GM23338 (cell line): ENCODE measurements at regions not wholly inside any gene's neighbourhood (a gene's known extent, or its start where the extent isn't known, plus 50 kb on each side); places are given as distances from the start of the nearest gene placed in this dataset.

Source experiments
- ATAC-seq: fragments of 200-7000 bp; cut with Tn5 transposase; 3 replicates; pipeline ENCODE4 v1.9.1; 2020
- DNase-seq: peaks from one replicate; pipeline ENCODE4 v3.0.0-alpha.2; 2015; ENCODE audit warnings: low spot score
- H2AFZ ChIP-seq: fragments of 200-600 bp; sonication (generic); 2 replicates; pipeline ENCODE4 v1.8.0; 2016; ENCODE audit warnings: antibody characterized with exemption, mild to moderate bottlenecking, moderate library complexity
- H3F3A ChIP-seq: fragments of 200-600 bp; sonication (generic); replicated peaks from 2 replicates; pipeline ENCODE4 v1.8.0; 2017; ENCODE audit warnings: antibody characterized with exemption, mixed run types, low read depth
- H3K27ac ChIP-seq: fragments of 200-600 bp; sonication (generic); 2 replicates; pipeline ENCODE4 v1.6.1; 2016; ENCODE audit warnings: low read depth
- H3K27me3 ChIP-seq: fragments of 200-600 bp; sonication (generic); 2 replicates; pipeline ENCODE4 v1.8.0; 2016; ENCODE audit warnings: mild to moderate bottlenecking, mixed run types, moderate library complexity; ENCODE audit not compliant: insufficient read depth
- H3K36me3 ChIP-seq: fragments of 200-600 bp; sonication (generic); 2 replicates; pipeline ENCODE4 v1.8.0; 2016; ENCODE audit warnings: mild to moderate bottlenecking; ENCODE audit not compliant: insufficient read depth
- H3K4me1 ChIP-seq: fragments of 200-600 bp; sonication (generic); 2 replicates; pipeline ENCODE4 v1.8.0; 2016; ENCODE audit warnings: mild to moderate bottlenecking, moderate library complexity; ENCODE audit not compliant: insufficient read depth
- H3K4me2 ChIP-seq: fragments of 200-600 bp; sonication (generic); 2 replicates; pipeline ENCODE4 v1.7.1; 2017; ENCODE audit warnings: mixed run types
- H3K4me3 ChIP-seq: fragments of 200-600 bp; sonication (generic); 2 replicates; pipeline ENCODE4 v1.6.1; 2016; ENCODE audit warnings: mixed run types
- H3K79me2 ChIP-seq: fragments of 200-600 bp; sonication (generic); replicated peaks from 2 replicates; pipeline ENCODE4 v1.8.0; 2017; ENCODE audit warnings: mild to moderate bottlenecking; ENCODE audit not compliant: insufficient read depth
- H3K9me2 ChIP-seq: fragments of 200-600 bp; sonication (generic); 2 replicates; pipeline ENCODE4 v1.8.0; 2017; ENCODE audit not compliant: insufficient read depth
- H4K20me1 ChIP-seq: fragments of 200-600 bp; sonication (generic); replicated peaks from 2 replicates; pipeline ENCODE4 v1.8.0; 2017; ENCODE audit warnings: mild to moderate bottlenecking; ENCODE audit not compliant: insufficient read depth
- H3K27ac Mint-ChIP-seq: 2 replicates; pipeline ENCODE4 v1.8.0; 2020; ENCODE audit warnings: inconsistent platforms, mild to moderate bottlenecking, moderate library complexity, mixed read lengths
- H3K27me3 Mint-ChIP-seq: 3 replicates; pipeline ENCODE4 v1.8.0; 2022; ENCODE audit warnings: low read depth, mild to moderate bottlenecking, moderate library complexity, mixed read lengths, inconsistent platforms; ENCODE audit not compliant: insufficient read depth, poor library complexity
- H3K36me3 Mint-ChIP-seq: 3 replicates; pipeline ENCODE4 v1.8.0; 2021; ENCODE audit warnings: low read depth, mild to moderate bottlenecking, inconsistent platforms, moderate library complexity, mixed read lengths
- H3K4me1 Mint-ChIP-seq: 3 replicates; pipeline ENCODE4 v1.8.0; 2020; ENCODE audit warnings: mild to moderate bottlenecking, inconsistent platforms, mixed read lengths
- H3K4me3 Mint-ChIP-seq: 3 replicates; pipeline ENCODE4 v1.8.0; 2021; ENCODE audit warnings: moderate library complexity, mild to moderate bottlenecking, inconsistent platforms, mixed read lengths
- H3K9me3 Mint-ChIP-seq: 3 replicates; pipeline ENCODE4 v1.8.0; 2020; ENCODE audit warnings: moderate library complexity, mild to moderate bottlenecking, inconsistent platforms, mixed read lengths
- CREB1 ChIP-seq: fragments of 250-450 bp; sonication (Bioruptor Pico); IDR thresholded peaks from 2 replicates; pipeline ENCODE4 v1.5.0; 2020; ENCODE audit warnings: low read depth, mild to moderate bottlenecking, moderate library complexity
- EZH2 ChIP-seq: fragments of 200-600 bp; sonication (generic); IDR thresholded peaks from one replicate; pipeline ENCODE4 v1.8.0; 2017; ENCODE audit warnings: antibody characterized with exemption, mild to moderate bottlenecking, low read depth; ENCODE audit not compliant: unreplicated experiment
- EZH2phosphoT487 ChIP-seq: fragments of 200-600 bp; sonication (generic); IDR thresholded peaks from one replicate; pipeline ENCODE4 v1.8.1; 2018; ENCODE audit warnings: antibody characterized with exemption; ENCODE audit not compliant: unreplicated experiment
- JUNB ChIP-seq: IDR thresholded peaks from one replicate; pipeline ENCODE4 v1.6.1; 2016; ENCODE audit warnings: antibody characterized with exemption; ENCODE audit not compliant: unreplicated experiment
- NANOG ChIP-seq: IDR thresholded peaks from 2 replicates; pipeline ENCODE4 v1.6.1; 2016; ENCODE audit warnings: antibody characterized with exemption, borderline replicate concordance
- POLR2AphosphoS5 ChIP-seq: IDR thresholded peaks from 2 replicates; pipeline ENCODE4 v1.6.1; 2016; ENCODE audit warnings: antibody characterized with exemption, low read depth
- STAT1 ChIP-seq: IDR thresholded peaks from one replicate; pipeline ENCODE4 v1.6.1; 2016; ENCODE audit warnings: antibody characterized with exemption; ENCODE audit not compliant: unreplicated experiment
- ZNF114 ChIP-seq: fragments of 250-450 bp; sonication (Bioruptor Pico); IDR thresholded peaks from 2 replicates; pipeline ENCODE4 v1.5.0; 2020; ENCODE audit warnings: mild to moderate bottlenecking, moderate library complexity
- ZNF331 ChIP-seq: fragments of 250-450 bp; sonication (Bioruptor Pico); IDR thresholded peaks from 2 replicates; pipeline ENCODE4 v1.5.0; 2020; ENCODE audit warnings: low read depth, mild to moderate bottlenecking, moderate library complexity
- TF ChIP-seq, protein P1 (sequence below), 2 experiments: fragments of 200-600 bp in 1 of 2; sonication (generic) in 1 of 2; conservative IDR thresholded peaks; 2 replicates each; pipeline versions ENCODE4 v1.5.1 to v1.6.1; 2016 to 2017; ENCODE audit warnings: antibody characterized with exemption in 2 of 2, low read depth in 2 of 2, mild to moderate bottlenecking in 2 of 2, moderate library complexity in 1 of 2
- TF ChIP-seq, protein P2 (sequence below): fragments of 250-450 bp; sonication (Bioruptor Pico); IDR thresholded peaks from 2 replicates; pipeline ENCODE4 v1.5.0; 2020; ENCODE audit warnings: mild to moderate bottlenecking, moderate library complexity
- TF ChIP-seq, protein P3 (sequence below): IDR thresholded peaks from one replicate; pipeline ENCODE4 v1.6.1; 2018; ENCODE audit warnings: antibody characterized with exemption; ENCODE audit not compliant: unreplicated experiment
- TF ChIP-seq, protein P4 (sequence below): IDR thresholded peaks from 2 replicates; pipeline ENCODE4 v1.6.1; 2016; ENCODE audit warnings: antibody characterized with exemption

DNA sequence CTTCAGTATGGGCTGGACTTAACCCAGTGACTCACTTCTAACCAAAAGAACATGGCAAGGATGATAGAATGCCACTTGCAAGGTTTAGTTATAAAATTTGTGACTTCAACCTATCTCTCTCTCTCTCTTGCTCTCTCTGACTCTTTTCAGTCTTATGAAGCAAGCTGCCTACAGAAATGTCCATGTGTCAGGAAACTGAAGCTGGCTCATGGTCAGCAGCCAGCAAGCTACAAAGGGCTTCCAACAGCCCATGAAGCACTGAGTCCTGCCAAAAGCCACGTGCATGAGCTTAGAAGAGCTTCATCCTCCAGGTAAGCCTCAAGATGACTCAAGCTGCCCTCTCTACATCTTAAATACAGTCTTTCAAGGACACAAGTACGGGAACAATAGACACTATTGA lies 100.3 kb downstream of the HS3ST1 start:
- no peaks in the 10 kb centered on the region for H4K20me1 ChIP-seq
- H3K9me3 Mint-ChIP-seq: peaks cover 23% of the 10 kb centered on the region
- no peak overlapping the region for H3K27ac ChIP-seq
- no peaks in the 10 kb centered on the region for H3K4me1 ChIP-seq
- H3K9me2 ChIP-seq: peaks cover 12% of the 10 kb centered on the region
- no peaks in the 10 kb centered on the region for H3K4me1 Mint-ChIP-seq
- peaks cover 18% of the 10 kb centered on the region for H3K36me3 ChIP-seq
- H3K36me3 Mint-ChIP-seq: peaks cover 18% of the 10 kb centered on the region
- DNase-seq (no peak), ATAC-seq (no peak)
- no peaks in the 10 kb centered on the region for H3K27me3 Mint-ChIP-seq
- H3K79me2 ChIP-seq: no peaks in the 10 kb centered on the region
- H3F3A ChIP-seq: no peaks in the 10 kb centered on the region
- H3K27me3 ChIP-seq: no peaks in the 10 kb centered on the region
- H3K4me3 ChIP-seq: no peak overlapping the region
- no peak overlapping the region for H3K4me2 ChIP-seq
- H3K4me3 Mint-ChIP-seq: no peak overlapping the region
- H2AFZ ChIP-seq: no peak overlapping the region
- H3K27ac Mint-ChIP-seq: no peak overlapping the region
- TF ChIP-seq, protein P1, sequence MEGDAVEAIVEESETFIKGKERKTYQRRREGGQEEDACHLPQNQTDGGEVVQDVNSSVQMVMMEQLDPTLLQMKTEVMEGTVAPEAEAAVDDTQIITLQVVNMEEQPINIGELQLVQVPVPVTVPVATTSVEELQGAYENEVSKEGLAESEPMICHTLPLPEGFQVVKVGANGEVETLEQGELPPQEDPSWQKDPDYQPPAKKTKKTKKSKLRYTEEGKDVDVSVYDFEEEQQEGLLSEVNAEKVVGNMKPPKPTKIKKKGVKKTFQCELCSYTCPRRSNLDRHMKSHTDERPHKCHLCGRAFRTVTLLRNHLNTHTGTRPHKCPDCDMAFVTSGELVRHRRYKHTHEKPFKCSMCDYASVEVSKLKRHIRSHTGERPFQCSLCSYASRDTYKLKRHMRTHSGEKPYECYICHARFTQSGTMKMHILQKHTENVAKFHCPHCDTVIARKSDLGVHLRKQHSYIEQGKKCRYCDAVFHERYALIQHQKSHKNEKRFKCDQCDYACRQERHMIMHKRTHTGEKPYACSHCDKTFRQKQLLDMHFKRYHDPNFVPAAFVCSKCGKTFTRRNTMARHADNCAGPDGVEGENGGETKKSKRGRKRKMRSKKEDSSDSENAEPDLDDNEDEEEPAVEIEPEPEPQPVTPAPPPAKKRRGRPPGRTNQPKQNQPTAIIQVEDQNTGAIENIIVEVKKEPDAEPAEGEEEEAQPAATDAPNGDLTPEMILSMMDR (conservative IDR thresholded peaks at IDR 0.05; ENCODE audit: low read depth in 2 of 2): no peak
- TF ChIP-seq NANOG (no peak), EZH2 (no peak), ZNF114 (no peak), JUNB (no peak), POLR2AphosphoS5 (no peak), EZH2phosphoT487 (no peak), STAT1 (no peak), CREB1 (CRISPR knock-in tag) (no peak), ZNF331 (CRISPR knock-in tag) (no peak)
- TF ChIP-seq, protein P2, sequence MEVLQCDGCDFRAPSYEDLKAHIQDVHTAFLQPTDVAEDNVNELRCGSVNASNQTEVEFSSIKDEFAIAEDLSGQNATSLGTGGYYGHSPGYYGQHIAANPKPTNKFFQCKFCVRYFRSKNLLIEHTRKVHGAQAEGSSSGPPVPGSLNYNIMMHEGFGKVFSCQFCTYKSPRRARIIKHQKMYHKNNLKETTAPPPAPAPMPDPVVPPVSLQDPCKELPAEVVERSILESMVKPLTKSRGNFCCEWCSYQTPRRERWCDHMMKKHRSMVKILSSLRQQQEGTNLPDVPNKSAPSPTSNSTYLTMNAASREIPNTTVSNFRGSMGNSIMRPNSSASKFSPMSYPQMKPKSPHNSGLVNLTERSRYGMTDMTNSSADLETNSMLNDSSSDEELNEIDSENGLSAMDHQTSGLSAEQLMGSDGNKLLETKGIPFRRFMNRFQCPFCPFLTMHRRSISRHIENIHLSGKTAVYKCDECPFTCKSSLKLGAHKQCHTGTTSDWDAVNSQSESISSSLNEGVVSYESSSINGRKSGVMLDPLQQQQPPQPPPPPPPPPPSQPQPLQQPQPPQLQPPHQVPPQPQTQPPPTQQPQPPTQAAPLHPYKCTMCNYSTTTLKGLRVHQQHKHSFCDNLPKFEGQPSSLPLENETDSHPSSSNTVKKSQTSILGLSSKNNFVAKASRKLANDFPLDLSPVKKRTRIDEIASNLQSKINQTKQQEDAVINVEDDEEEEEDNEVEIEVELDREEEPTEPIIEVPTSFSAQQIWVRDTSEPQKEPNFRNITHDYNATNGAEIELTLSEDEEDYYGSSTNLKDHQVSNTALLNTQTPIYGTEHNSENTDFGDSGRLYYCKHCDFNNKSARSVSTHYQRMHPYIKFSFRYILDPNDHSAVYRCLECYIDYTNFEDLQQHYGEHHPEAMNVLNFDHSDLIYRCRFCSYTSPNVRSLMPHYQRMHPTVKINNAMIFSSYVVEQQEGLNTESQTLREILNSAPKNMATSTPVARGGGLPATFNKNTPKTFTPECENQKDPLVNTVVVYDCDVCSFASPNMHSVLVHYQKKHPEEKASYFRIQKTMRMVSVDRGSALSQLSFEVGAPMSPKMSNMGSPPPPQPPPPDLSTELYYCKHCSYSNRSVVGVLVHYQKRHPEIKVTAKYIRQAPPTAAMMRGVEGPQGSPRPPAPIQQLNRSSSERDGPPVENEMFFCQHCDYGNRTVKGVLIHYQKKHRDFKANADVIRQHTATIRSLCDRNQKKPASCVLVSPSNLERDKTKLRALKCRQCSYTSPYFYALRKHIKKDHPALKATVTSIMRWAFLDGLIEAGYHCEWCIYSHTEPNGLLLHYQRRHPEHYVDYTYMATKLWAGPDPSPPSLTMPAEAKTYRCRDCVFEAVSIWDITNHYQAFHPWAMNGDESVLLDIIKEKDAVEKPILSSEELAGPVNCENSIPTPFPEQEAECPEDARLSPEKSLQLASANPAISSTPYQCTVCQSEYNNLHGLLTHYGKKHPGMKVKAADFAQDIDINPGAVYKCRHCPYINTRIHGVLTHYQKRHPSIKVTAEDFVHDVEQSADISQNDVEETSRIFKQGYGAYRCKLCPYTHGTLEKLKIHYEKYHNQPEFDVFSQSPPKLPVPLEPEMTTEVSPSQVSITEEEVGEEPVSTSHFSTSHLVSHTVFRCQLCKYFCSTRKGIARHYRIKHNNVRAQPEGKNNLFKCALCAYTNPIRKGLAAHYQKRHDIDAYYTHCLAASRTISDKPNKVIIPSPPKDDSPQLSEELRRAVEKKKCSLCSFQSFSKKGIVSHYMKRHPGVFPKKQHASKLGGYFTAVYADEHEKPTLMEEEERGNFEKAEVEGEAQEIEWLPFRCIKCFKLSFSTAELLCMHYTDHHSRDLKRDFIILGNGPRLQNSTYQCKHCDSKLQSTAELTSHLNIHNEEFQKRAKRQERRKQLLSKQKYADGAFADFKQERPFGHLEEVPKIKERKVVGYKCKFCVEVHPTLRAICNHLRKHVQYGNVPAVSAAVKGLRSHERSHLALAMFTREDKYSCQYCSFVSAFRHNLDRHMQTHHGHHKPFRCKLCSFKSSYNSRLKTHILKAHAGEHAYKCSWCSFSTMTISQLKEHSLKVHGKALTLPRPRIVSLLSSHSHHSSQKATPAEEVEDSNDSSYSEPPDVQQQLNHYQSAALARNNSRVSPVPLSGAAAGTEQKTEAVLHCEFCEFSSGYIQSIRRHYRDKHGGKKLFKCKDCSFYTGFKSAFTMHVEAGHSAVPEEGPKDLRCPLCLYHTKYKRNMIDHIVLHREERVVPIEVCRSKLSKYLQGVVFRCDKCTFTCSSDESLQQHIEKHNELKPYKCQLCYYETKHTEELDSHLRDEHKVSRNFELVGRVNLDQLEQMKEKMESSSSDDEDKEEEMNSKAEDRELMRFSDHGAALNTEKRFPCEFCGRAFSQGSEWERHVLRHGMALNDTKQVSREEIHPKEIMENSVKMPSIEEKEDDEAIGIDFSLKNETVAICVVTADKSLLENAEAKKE (CRISPR knock-in tag): no peak
- TF ChIP-seq, protein P3, sequence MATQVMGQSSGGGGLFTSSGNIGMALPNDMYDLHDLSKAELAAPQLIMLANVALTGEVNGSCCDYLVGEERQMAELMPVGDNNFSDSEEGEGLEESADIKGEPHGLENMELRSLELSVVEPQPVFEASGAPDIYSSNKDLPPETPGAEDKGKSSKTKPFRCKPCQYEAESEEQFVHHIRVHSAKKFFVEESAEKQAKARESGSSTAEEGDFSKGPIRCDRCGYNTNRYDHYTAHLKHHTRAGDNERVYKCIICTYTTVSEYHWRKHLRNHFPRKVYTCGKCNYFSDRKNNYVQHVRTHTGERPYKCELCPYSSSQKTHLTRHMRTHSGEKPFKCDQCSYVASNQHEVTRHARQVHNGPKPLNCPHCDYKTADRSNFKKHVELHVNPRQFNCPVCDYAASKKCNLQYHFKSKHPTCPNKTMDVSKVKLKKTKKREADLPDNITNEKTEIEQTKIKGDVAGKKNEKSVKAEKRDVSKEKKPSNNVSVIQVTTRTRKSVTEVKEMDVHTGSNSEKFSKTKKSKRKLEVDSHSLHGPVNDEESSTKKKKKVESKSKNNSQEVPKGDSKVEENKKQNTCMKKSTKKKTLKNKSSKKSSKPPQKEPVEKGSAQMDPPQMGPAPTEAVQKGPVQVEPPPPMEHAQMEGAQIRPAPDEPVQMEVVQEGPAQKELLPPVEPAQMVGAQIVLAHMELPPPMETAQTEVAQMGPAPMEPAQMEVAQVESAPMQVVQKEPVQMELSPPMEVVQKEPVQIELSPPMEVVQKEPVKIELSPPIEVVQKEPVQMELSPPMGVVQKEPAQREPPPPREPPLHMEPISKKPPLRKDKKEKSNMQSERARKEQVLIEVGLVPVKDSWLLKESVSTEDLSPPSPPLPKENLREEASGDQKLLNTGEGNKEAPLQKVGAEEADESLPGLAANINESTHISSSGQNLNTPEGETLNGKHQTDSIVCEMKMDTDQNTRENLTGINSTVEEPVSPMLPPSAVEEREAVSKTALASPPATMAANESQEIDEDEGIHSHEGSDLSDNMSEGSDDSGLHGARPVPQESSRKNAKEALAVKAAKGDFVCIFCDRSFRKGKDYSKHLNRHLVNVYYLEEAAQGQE: no peak
- TF ChIP-seq, protein P4, sequence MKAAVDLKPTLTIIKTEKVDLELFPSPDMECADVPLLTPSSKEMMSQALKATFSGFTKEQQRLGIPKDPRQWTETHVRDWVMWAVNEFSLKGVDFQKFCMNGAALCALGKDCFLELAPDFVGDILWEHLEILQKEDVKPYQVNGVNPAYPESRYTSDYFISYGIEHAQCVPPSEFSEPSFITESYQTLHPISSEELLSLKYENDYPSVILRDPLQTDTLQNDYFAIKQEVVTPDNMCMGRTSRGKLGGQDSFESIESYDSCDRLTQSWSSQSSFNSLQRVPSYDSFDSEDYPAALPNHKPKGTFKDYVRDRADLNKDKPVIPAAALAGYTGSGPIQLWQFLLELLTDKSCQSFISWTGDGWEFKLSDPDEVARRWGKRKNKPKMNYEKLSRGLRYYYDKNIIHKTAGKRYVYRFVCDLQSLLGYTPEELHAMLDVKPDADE: no peak
